GM12878 (cell line): ENCODE measurements at regions not wholly inside any gene's neighbourhood (a gene's known extent, or its start where the extent isn't known, plus 50 kb on each side); places are given as distances from the start of the nearest gene placed in this dataset.

Experiments
- ATAC-seq: fragments of 200-7000 bp; cut with Tn5 transposase; 3 replicates; pipeline ENCODE4 v1.9.1; 2020; ENCODE audit warnings: mild to moderate bottlenecking, moderate library complexity
- BruUV-seq: library from RNA; stranded (reverse); fragments of 400-500 nt; replicated peaks from 2 replicates; lab custom pipeline; 2021; lab: Mats Ljungman, UMichigan
- CTCF ChIA-PET: fragments of 300-600 bp; sonication (Branson Sonifier 250); formaldehyde crosslinking; extraction: SDS; loops from one replicate; lab custom pipeline; 2021; ENCODE audit warnings: inconsistent platforms; lab: Yijun Ruan, JAX
- POLR2A ChIA-PET: fragments of 350-600 bp; formaldehyde crosslinking; extraction: SDS; loops from one replicate; lab custom pipeline; 2021; ENCODE audit warnings: inconsistent platforms; lab: Charles Lee
- RAD21 ChIA-PET: fragments of 300-600 bp; sonication (Branson Sonifier 250); formaldehyde crosslinking; loops from one replicate; lab custom pipeline; 2023; ENCODE audit warnings: antibody characterized with exemption; ENCODE audit not compliant: unreplicated experiment; lab: Charles Lee
- SMC1A ChIA-PET: fragments of 300-600 bp; sonication (Branson Sonifier 250); formaldehyde crosslinking; loops from one replicate; lab custom pipeline; 2023; ENCODE audit not compliant: unreplicated experiment, uncharacterized antibody; lab: Charles Lee
- DNase-seq: peaks from one replicate; pipeline ENCODE4 v3.0.0-alpha.2; 2011; ENCODE audit warnings: low read depth, low spot score
- FAIRE-seq: peaks from 3 replicates; lab custom pipeline; 2011; peaks lifted over from hg19 to GRCh38; lab: Jason Lieb, UNC
- H2AFZ ChIP-seq: 2 replicates; pipeline ENCODE4 v1.6.0; 2011; ENCODE audit warnings: low read depth, low read length, control low read depth; ENCODE audit not compliant: control insufficient read depth
- H3K27ac ChIP-seq: 2 replicates; pipeline ENCODE4 v1.5.1; 2011; ENCODE audit warnings: control low read depth; ENCODE audit not compliant: control insufficient read depth, insufficient read depth
- H3K27me3 ChIP-seq, 2 experiments: replicated peaks in 1 of 2; 2 replicates each; pipeline versions ENCODE4 v1.6.0 to v1.6.1; 2011; ENCODE audit warnings: low read length in 1 of 2; ENCODE audit not compliant: control insufficient read depth in 2 of 2, insufficient read depth in 2 of 2
- H3K36me3 ChIP-seq, 2 experiments: 2 replicates each; pipeline ENCODE4 v1.5.1; 2011; ENCODE audit warnings: low read length in 1 of 2; ENCODE audit not compliant: control insufficient read depth in 2 of 2, insufficient read depth in 2 of 2
- H3K4me1 ChIP-seq: 2 replicates; pipeline ENCODE4 v1.6.1; 2011; ENCODE audit warnings: mild to moderate bottlenecking, low read length, moderate library complexity, mixed read lengths; ENCODE audit not compliant: control insufficient read depth, insufficient read depth
- H3K4me2 ChIP-seq: 2 replicates; pipeline ENCODE4 v1.6.0; 2011; ENCODE audit warnings: control low read depth; ENCODE audit not compliant: control insufficient read depth, insufficient read depth
- H3K4me3 ChIP-seq: fragments of 200-600 bp; sonication (generic); 2 replicates; pipeline ENCODE4 v1.5.1; 2016
- H3K79me2 ChIP-seq: 2 replicates; pipeline ENCODE4 v1.6.0; 2011; ENCODE audit warnings: low read length; ENCODE audit not compliant: control insufficient read depth, insufficient read depth
- H3K9ac ChIP-seq: 2 replicates; pipeline ENCODE4 v1.8.0; 2011; ENCODE audit warnings: low read length, control low read depth, mixed read lengths; ENCODE audit not compliant: control insufficient read depth, insufficient read depth
- H3K9me3 ChIP-seq: replicated peaks from 3 replicates; pipeline ENCODE4 v1.5.1; 2011; ENCODE audit warnings: mild to moderate bottlenecking, low read length; ENCODE audit not compliant: control insufficient read depth, insufficient read depth
- H4K20me1 ChIP-seq: 2 replicates; pipeline ENCODE4 v1.6.0; 2011; ENCODE audit not compliant: control insufficient read depth, insufficient read depth
- DPF2 ChIP-seq: fragments of 450-650 bp; IDR thresholded peaks from 2 replicates; pipeline ENCODE4 v1.6.1; 2017; ENCODE audit warnings: mild to moderate bottlenecking
- HDAC2 ChIP-seq: fragments of 200-600 bp; sonication (generic); IDR thresholded peaks from 2 replicates; pipeline ENCODE4 v1.6.1; 2017
- NKRF ChIP-seq: fragments of 450-650 bp; conservative IDR thresholded peaks from 2 replicates; pipeline ENCODE4 v1.6.1; 2017; ENCODE audit warnings: mild to moderate bottlenecking, moderate library complexity
- NR2C1 ChIP-seq: fragments of 450-650 bp; IDR thresholded peaks from 2 replicates; pipeline ENCODE4 v1.6.1; 2017; ENCODE audit warnings: antibody characterized with exemption, mild to moderate bottlenecking, moderate library complexity
- PAX8 ChIP-seq: fragments of 450-650 bp; IDR thresholded peaks from 2 replicates; pipeline ENCODE4 v1.6.1; 2017; ENCODE audit warnings: mild to moderate bottlenecking, moderate library complexity
- RAD21 ChIP-seq: IDR thresholded peaks from 2 replicates; pipeline ENCODE4 v1.6.1; 2011; ENCODE audit warnings: mild to moderate bottlenecking, low read depth, low read length, moderate library complexity; ENCODE audit not compliant: insufficient read depth
- SIX5 ChIP-seq: IDR thresholded peaks from 2 replicates; pipeline ENCODE4 v1.6.1; 2011; ENCODE audit warnings: mild to moderate bottlenecking, low read depth, low read length, moderate library complexity; ENCODE audit not compliant: severe bottlenecking
- SREBF2 ChIP-seq: IDR thresholded peaks from 2 replicates; pipeline ENCODE4 v1.6.1; 2012; ENCODE audit warnings: mild to moderate bottlenecking, low read length
- TCF12 ChIP-seq: IDR thresholded peaks from 2 replicates; pipeline ENCODE4 v1.6.1; 2011; ENCODE audit warnings: low read depth, mild to moderate bottlenecking, low read length
- ZNF207 ChIP-seq: fragments of 450-650 bp; IDR thresholded peaks from 2 replicates; pipeline ENCODE4 v1.6.1; 2014; ENCODE audit warnings: antibody characterized with exemption, mild to moderate bottlenecking, borderline replicate concordance
- ZNF24 ChIP-seq: fragments of 450-650 bp; IDR thresholded peaks from 2 replicates; pipeline ENCODE4 v1.6.1; 2017; ENCODE audit warnings: antibody characterized with exemption, mild to moderate bottlenecking
- ZNF592 ChIP-seq: fragments of 450-650 bp; IDR thresholded peaks from 2 replicates; pipeline ENCODE4 v1.6.1; 2017; ENCODE audit warnings: mild to moderate bottlenecking, moderate library complexity
- WGBS: methylation state at CpG from one replicate; pipeline ENCODE4 v1.1.6; 2016; ENCODE audit warnings: low lambda C conversion rate; ENCODE audit not compliant: insufficient replicate concordance, insufficient coverage; ENCODE audit errors: missing lambda C conversion rate; 5-methylcytosine and 5-hydroxymethylcytosine counted together
- in situ Hi-C: fragments of 300-500 bp; cut with MboI; formaldehyde crosslinking; loops from 9 replicates; pipeline ENCODE4 v1.14.3; 2018; ENCODE audit warnings: mixed read lengths
- intact Hi-C: fragments of 100-400 bp; cut with micrococcal nuclease; formaldehyde crosslinking; loops from one replicate; pipeline ENCODE4 v1.14.2; 2022; ENCODE audit not compliant: unreplicated experiment

- H3K27ac ChIP-seq, result no peak overlapping the region
- ATAC-seq, result no peak
Observed at GRCh38 chr6:112931832-112932231, 584.7 kb downstream of the RFPL4B start.

More at GRCh38 chr6:112931832-112932231, 584.7 kb downstream of the RFPL4B start:
- FAIRE-seq (no peak), DNase-seq (no peak)
- ChIA-PET CTCF (no interaction called here), SMC1A (interaction anchor here (1.0 kb wide), 1 partner anchor 47 kb away, joined by 3 read pairs; no protein-coding TSS in a partner anchor), POLR2A (no interaction called here), RAD21 (no interaction called here)
- H3K36me3 ChIP-seq, result no peaks in the 10 kb centered on the region
- H3K4me2 ChIP-seq, result no peak overlapping the region
- in situ Hi-C loops (no loop called here), intact Hi-C loops (no loop called here)
- H3K4me3 ChIP-seq, result no peak overlapping the region
- no peaks in the 10 kb centered on the region for H4K20me1 ChIP-seq
- no peaks in the 10 kb centered on the region for H3K9me3 ChIP-seq
- H3K9ac ChIP-seq, result no peak overlapping the region
- WGBS, result 31% methylated on average over 3 of the region's 3 CpGs
- no peaks in the 10 kb centered on the region for H3K4me1 ChIP-seq
- H3K27me3 ChIP-seq, result no peaks in the 10 kb centered on the region
- no peak for TF ChIP-seq ZNF592
- no peak for TF ChIP-seq TCF12
- no peak for TF ChIP-seq SIX5
- no peak for TF ChIP-seq ZNF24
- no peak for TF ChIP-seq NKRF
- TF ChIP-seq ZNF207, result no peak
- TF ChIP-seq HDAC2, result no peak
- no peak for TF ChIP-seq RAD21
- no peak for TF ChIP-seq DPF2
- no peak for TF ChIP-seq NR2C1
- no peak for TF ChIP-seq SREBF2
- no peak for TF ChIP-seq PAX8
- no peak overlapping the region for H2AFZ ChIP-seq
- BruUV-seq, result no TSS peak
- H3K79me2 ChIP-seq, result no peaks in the 10 kb centered on the region
